ENCODE measurements at regions not wholly inside any gene's neighbourhood (a gene's known extent, or its start where the extent isn't known, plus 50 kb on each side); places are given as distances from the start of the nearest gene placed in this dataset.

GRCh38 chr2:6281524-6281923 is 584.2 kb downstream of the CMPK2 start:
- no peak for DNase-seq (ENCODE audit: low read depth in 3 of 3)

DNA sequence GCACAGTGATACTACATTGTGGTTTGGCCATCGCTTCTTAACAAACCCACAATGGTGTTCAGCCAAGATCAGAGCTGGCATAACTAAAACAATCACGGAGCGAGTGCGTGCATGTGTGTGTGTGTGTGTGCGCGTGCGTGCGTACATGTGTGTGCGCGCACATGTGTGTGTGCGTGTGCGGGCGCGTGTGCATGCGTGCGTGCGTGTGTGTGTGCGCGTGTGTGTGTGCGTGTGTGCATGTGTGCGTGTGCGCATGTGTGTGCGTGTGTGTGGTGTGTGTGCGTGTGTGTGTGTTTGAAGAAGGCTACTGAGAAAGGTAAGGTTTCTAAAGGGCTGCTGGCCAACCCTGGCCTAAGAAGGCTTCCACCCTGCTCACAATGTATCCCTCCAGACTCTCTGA is 582.4 kb downstream of the CMPK2 start:
- DNase-seq (ENCODE audit: low read depth in 3 of 3): no peak

DNA sequence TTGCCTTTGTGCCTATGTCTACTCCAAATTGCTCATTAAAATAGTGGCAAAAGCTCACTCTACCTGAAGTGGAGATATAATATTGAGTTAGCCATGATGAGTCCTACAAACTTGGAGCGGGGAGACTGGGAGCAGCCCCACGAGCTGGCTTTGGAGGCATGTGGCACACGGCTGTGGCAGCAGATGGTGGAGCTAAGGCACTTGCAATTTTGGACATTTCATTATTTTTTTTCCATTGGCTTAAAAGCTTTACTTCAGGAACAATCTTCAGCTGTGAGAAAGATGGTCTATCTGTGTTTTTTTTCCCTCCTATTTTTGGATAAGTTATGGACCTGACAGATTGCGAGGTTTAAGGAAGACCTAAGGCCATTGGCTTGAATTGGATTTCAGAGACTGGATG is 578.3 kb downstream of the CMPK2 start:
- no peak for DNase-seq (ENCODE audit: low read depth in 3 of 3)

DNA sequence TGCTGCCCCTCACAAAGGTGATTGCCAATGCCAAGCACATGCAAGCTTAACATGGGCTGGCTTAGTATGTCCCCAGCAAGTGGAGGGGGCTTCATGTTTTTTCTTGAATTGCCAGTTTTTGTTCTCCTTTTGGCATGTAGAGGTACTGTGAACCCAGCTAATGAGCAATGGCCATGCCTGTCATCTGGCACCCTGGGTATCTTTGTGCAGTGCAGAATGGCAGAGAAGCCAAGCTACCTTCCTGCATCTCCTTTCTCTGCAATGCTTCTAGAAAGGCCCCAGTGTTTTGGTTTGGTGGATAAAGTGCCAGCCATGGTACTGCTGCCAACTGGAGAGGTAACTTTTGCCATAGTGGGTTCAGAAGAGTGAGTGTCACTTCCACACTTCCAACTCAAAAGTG is 576.9 kb downstream of the CMPK2 start:
- no peak for DNase-seq (ENCODE audit: low read depth in 3 of 3)

DNA sequence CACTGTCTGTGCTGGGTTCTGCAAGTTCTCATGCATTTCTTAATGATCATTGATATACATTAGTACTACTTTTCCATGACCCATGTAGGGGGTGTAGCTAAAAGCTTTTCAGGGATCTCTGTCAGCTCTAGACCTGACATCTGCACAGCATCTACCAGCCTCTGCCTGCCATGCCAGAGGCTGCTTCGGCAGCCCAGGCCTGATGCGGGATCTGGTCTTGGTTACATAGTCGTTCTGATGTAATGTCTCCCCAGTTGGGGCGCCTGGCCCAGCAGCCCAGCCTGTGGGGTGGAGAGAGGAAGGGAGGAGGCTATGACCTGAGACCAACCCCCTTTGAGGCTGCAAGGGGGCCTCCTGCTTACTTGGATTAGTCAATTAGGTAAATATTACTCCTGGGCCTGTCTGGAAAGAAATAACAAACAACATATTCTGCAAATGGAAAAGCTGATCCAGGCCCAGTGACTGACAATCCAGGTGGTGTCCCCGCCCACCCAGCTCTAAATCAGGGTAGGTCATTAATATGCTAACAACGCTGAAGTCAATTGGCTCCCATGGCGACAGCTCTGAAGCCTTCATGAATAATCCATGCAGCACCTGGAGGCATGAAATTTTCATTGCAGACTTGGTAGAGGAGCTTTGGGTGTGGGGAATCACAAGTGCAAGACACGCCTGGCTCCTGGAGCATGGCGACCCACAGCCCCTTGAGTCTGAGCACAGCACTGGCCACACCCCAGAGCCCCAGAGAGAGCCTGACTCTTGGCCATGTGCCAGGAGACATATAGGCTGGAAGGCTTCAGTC is 575.3 kb downstream of the CMPK2 start:
- DNase-seq (ENCODE audit: low read depth in 3 of 3): no peak

DNA sequence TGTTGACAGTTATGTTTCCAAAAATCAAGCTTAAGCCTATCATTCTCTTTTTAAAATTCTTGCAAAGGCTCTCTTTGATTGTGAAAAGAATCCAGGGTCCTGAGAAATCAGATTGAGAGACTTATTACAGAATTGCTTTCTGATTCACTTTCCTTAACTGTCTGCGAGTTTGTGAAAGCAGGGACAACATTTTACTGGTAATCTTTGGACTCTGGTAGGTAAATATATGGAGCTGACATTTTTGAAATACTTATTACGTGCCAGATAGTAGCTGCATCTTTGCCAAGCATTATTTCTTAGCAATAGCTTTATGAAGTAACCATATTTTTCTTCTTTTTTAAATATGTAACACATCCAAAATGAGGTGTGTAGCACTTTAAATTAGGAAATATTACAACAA is 570.9 kb downstream of the CMPK2 start:
- DNase-seq (ENCODE audit: low read depth in 3 of 3): no peak

GRCh38 chr2:6297238-6297637 is 568.5 kb downstream of the CMPK2 start:
- DNase-seq (ENCODE audit: low read depth in 3 of 3): no peak

GRCh38 chr2:6301426-6301825 is 564.3 kb downstream of the CMPK2 start:
- DNase-seq (ENCODE audit: low read depth in 3 of 3): no peak

DNA sequence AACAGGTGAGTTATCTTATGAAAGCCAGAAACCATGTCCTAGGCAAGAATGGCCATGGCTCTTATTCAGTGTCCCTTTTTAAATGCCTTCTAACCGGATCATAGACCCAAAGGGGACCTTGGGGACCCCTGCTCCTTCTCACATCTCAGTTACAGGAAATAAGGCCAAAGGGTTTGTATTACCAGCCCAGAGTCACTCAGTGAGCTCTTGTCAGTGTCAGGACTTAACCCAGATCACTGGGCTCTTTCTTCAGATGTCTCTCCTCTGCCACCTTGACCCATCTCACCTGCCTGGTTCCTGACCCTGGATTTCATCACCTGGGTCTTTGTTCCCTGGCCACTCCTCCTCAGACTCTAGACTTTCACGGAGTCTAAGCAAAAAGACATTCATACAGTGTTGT is 556.7 kb downstream of the CMPK2 start:
- no peak for DNase-seq (ENCODE audit: low read depth in 3 of 3)

DNA sequence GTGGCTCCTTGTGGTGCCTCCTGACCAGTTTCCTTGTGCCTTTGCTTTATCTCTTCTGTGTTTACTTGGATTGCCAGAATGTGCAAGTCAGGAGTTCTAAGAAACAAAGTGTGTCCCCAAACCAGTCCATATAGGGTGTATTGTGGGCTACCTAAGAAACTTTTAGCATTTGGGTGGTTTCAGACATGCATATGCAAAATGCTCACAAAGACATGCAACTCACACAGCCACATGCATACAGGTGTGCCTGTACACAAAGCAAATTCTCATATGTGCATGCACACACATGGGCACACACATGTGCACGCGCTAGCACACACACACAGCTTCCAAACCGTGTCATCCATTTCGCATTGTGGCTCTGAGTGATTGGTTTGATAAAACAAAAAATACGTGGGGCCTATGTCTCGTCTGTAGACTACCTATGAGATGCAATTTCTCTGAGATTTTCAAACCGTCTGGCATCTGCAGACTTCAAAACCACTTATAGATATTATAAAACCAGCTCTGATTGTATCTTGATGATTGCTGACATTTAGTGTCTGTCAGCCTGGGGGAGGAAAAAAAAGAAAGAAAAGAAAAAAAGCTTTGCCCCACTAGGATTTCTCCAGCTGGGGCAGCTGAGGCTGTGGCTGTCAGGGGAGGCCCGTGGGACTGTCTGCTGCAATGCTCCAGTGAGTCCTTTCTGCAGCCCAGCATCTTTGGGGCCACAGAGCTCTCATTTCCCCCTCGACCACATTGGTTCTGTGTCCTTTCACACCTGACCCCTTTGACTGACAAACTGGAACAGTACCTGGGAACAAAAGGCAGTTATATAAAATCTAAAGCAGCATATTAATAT is 556.1 kb downstream of the CMPK2 start:
- DNase-seq (ENCODE audit: low read depth in 3 of 3): no peak

DNA sequence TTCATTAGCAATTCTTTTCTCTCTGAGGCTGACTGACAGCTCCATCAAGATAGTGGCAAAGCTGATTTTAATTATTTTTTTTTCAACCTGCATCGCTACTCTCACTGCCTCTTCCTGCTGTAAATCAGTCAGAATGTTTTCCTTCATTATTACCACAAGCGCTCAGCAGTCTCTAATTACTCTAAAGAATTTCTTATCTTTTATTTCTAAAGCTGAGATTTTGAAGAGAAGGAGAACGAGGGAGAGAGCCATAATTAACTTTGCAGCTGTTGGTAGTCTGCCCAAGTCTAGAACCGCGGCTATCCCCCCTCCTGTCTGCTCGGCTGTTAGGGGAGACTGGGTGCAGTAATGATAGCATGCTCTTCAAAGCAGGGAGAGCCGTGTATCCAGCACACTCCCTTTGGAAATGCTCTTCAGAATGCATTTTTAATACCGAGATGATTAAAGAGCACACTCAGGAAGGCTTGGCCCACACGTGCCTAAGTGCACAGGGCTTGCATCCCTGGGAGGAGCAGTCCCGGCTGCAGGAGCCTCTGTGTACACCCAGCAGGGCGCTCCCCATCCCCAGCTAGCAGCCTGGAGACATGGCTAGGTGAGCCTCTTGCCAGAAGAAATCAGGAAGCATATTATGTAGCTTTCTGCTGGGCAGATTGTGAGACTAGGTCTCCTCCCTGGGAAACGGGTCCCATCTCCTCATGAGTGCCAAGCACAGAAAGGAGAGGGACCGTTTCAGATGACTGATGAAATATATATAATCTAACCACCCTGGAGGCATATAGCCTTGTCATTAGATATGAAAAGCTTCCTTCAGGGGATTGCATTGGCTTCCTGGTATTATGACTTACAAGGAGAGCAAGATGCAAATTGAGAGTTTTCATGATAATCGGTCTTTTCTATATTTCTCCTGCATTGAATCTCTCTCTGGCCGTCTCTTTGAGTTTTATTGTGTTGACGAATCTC is 555.2 kb downstream of the CMPK2 start:
- no peak for DNase-seq (ENCODE audit: low read depth in 3 of 3)

- no peak for DNase-seq (ENCODE audit: low read depth in 3 of 3)
These were observed 553.3 kb downstream of the CMPK2 start for GRCh38 chr2:6312367-6312766.

GRCh38 chr2:6314218-6314960 is 551.3 kb downstream of the CMPK2 start:
- DNase-seq (ENCODE audit: low read depth in 3 of 3): no peak

GRCh38 chr2:6325616-6326015 is 540.1 kb downstream of the CMPK2 start:
- DNase-seq (ENCODE audit: low read depth in 3 of 3): no peak

DNA sequence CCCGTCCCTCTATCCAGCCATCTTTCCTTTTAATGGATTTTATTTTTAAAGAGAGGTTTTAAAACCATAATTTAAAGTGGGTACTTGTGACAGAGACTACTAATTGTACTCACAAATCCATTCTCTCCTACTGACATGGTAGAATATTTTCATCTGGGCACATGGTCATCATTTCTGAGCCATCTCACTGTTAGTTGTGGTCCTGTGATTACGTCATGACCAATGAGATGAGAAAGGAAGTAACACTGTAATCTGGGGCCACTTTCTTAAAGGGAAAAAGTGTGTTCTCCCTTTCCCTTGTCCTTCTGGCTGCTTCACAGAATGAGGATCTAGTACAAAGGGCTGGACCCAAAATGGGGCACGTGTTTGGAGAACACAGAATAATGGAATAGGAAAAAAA is 538.7 kb downstream of the CMPK2 start:
- DNase-seq (ENCODE audit: low read depth in 3 of 3): no peak

DNA sequence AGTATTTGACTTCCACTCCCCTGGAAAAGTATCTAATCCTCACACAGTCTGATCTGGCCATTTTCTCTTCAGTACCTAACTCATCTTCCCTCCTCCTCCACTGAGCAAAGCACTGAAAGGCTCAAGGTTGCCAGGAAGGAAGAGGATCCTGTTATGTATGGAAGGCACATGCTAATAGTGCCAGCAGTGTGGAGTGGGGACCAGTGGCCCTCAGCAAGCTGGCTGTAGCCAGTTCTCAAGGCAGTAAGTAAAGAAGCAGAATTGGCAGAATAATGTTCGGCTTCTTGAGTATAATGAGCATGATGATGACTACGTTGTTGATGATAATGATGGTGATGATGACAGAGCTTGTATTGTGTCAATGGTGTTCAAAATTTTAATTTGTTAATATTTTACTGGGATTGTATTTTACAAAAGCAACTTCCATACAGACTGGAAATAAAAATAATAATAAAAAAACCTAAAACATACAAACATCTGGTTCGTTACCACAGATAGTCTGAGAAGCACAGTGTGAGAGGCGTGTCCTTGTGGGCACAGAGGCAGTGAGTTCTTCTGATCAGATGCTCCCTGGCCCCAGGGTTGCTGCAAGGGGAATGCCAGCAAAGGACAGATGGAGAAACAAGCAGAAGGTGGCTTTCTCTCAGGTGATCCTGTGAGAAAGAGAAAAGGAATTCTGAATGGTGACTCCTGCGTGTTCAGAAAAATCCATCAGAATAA is 528.8 kb downstream of the CMPK2 start:
- no peak for DNase-seq (ENCODE audit: low read depth in 3 of 3)

DNA sequence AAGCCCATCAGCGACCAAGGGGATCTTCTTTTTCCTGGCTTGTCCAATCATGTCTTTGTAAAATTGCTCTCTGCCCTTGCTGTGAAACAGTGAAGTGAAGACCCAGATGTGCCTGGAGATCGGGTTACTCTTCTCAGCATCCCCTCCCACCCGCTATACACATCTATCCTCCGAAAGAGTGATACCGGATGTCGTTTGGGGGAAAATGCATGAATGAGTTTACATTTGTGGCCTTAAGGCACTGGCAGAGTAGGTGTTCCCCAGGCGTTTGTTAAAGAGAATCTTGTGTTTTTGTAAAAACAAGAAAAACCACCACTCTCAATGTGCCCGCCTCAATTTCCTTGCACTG is 528.3 kb downstream of the CMPK2 start:
- no peak for DNase-seq (ENCODE audit: low read depth in 3 of 3)

DNA sequence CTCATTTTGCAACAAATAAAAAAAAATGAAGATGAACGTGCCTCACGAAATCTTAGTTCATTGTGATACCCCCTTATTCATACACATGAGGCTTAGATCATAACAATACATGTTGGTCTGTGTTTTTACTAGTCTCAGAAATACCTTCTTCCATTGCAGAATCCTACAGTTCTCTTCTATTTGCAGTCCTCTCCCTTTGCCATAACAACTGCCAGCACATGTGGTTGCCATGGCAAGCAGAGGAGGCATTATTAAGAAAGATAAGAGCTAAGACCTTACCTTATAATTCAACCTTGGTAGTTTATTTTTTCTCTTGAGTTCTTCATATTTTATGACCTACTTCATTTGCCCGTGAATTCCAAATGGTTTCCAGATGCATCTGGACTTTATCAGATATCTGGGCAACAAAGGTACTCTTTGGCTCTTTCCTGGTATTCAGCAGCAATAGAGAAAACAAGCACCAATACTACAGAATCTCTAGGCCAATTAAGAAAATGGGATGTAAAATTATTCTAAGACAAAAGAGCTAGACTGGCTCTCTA is 524.0 kb downstream of the CMPK2 start:
- no peak for DNase-seq (ENCODE audit: low read depth in 3 of 3)

DNA sequence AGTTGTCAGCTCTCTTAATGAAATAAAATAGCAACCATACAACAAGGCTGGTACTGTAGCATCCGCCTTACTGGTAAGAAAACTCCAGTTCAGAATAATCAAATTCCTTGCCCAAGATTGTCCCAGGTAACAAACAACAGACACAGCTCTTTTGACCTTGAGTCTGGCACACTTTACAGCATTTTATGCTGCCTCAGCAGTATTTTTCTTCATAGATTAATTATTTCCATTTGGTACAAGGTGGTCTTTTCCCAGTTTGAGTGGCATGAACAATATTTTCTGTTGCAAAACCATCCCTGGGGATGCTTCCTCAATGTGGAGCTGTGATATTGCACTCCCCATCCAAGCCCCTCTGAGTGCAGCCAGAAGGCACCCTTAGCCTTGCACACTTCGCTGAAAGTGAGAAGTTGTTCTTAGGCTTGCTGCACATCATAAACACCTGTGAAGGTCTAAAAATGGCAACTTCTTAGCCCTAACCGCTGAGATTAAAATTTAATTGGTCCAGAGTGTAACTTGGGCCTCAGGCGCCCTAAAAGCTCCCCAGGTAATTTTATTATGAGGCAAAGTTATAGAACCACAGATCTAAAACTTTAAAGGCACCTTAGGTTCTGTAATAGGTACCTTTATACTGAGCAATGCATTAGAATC is 523.3 kb downstream of the CMPK2 start:
- DNase-seq (ENCODE audit: low read depth in 3 of 3): no peak

DNA sequence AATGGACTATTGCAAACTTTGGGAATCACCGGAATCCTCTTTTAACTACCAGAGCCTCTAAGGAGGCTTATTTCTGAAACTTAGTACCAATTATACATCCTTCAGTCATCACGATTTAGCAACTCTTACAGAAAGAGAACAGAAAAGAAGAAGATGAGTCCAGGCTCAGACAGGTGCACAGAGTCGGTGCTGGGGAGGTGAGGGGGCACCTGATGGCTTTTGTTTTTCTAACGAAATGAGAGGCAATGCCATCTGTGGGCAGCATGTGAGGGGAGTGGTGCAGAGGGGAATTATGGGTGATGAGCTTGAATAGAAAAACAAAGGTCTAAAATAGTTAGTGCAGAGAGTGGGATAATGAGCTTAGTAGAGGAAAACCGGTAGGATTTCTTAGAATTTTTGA is 522.6 kb downstream of the CMPK2 start:
- DNase-seq (ENCODE audit: low read depth in 3 of 3): no peak

All from stimulated activated CD4-positive, alpha-beta T cell treated with anti-CD3 and anti-CD28 coated beads, TNF-alpha, amount 100 ng/mL, for 48 hours (primary cell).